ENCODE measurements at regions not wholly inside any gene's neighbourhood (a gene's known extent, or its start where the extent isn't known, plus 50 kb on each side); places are given as distances from the start of the nearest gene placed in this dataset.

- no peak for TF ChIP-seq ZBTB11 (tag by site-specific recombination; conservative IDR thresholded peaks at IDR 0.05; ENCODE audit: low read depth)
- TF ChIP-seq ZNF10 (tag by site-specific recombination; IDR thresholded peaks at IDR 0.05) = no peak
- no peak for TF ChIP-seq ZNF169 (tag by site-specific recombination; IDR thresholded peaks at IDR 0.05)
- no peak for TF ChIP-seq HIC1 (tag by site-specific recombination; IDR thresholded peaks at IDR 0.05)
- TF ChIP-seq ZNF112 (tag by site-specific recombination; IDR thresholded peaks at IDR 0.05) = no peak
- TF ChIP-seq ZSCAN5A (tag by site-specific recombination; IDR thresholded peaks at IDR 0.05) = no peak
- TF ChIP-seq ZNF571 (tag by site-specific recombination; IDR thresholded peaks at IDR 0.05) = no peak
- TF ChIP-seq ZNF558 (tag by site-specific recombination; IDR thresholded peaks at IDR 0.05) = no peak
- no peak for TF ChIP-seq PATZ1 (tag by site-specific recombination; IDR thresholded peaks at IDR 0.05)
- no peak for TF ChIP-seq PRDM6 (tag by site-specific recombination; IDR thresholded peaks at IDR 0.05)
- TF ChIP-seq ZSCAN18 (tag by site-specific recombination; IDR thresholded peaks at IDR 0.05) = no peak
- POLR2A ChIA-PET = no interaction called here
- CTCF ChIA-PET = no interaction called here
Observed at GRCh38 chr20:12531626-12532025, 477.1 kb upstream of the SPTLC3 start.

GRCh38 chr20:12535316-12535715, 473.5 kb upstream of the SPTLC3 start:
- POLR2A ChIA-PET = no interaction called here
- CTCF ChIA-PET = interaction anchor here (1.3 kb wide), 1 partner anchor 140 kb away, joined by 3 read pairs; no protein-coding TSS in a partner anchor
- TF ChIP-seq ZNF518A (tag by site-specific recombination; conservative IDR thresholded peaks at IDR 0.05; ENCODE audit: low read depth) (no peak), HOXA7 (CRISPR knock-in tag; IDR thresholded peaks at IDR 0.05; ENCODE audit: borderline replicate concordance) (no peak), ZBTB26 (tag by site-specific recombination; optimal IDR thresholded peaks at IDR 0.05) (no peak), ZNF23 (tag by site-specific recombination; IDR thresholded peaks at IDR 0.05; ENCODE audit: borderline replicate concordance) (no peak)

More at GRCh38 chr20:12531626-12532025, 477.1 kb upstream of the SPTLC3 start:
- no peak overlapping the region for H3K4me3 ChIP-seq (ENCODE audit: low read depth, low read length)
- no peak overlapping the region for H3K27ac ChIP-seq (ENCODE audit: extremely low read depth, low read depth, low read length)
- H3K36me3 ChIP-seq (ENCODE audit: control insufficient read depth in 2 of 2, insufficient read depth in 1 of 2, low read length in 2 of 2) = no peaks in the 10 kb centered on the region
- no peaks in the 10 kb centered on the region for H3K4me1 ChIP-seq (ENCODE audit: control insufficient read depth, insufficient read depth, low read length)
- H3K9me3 ChIP-seq (ENCODE audit: control insufficient read depth, insufficient read depth, low read depth, low read length) = no peaks in the 10 kb centered on the region

More at GRCh38 chr20:12535316-12535715, 473.5 kb upstream of the SPTLC3 start:
- Histone ChIP-seq H3K4me1 (ENCODE audit: control insufficient read depth, insufficient read depth, low read length) (no peaks in the 10 kb centered on the region), H3K9me3 (ENCODE audit: control insufficient read depth, insufficient read depth, low read depth, low read length) (no peaks in the 10 kb centered on the region), H3K4me3 (ENCODE audit: low read depth, low read length) (no peak overlapping the region), H3K36me3 (ENCODE audit: control insufficient read depth in 2 of 2, insufficient read depth in 1 of 2, low read length in 2 of 2) (no peaks in the 10 kb centered on the region), H3K27ac (ENCODE audit: extremely low read depth, low read depth, low read length) (no peak overlapping the region)
